H1 (cell line): ENCODE measurements at regions not wholly inside any gene's neighbourhood (a gene's known extent, or its start where the extent isn't known, plus 50 kb on each side); places are given as distances from the start of the nearest gene placed in this dataset.

Source experiments
- CTCF ChIA-PET: fragments of 300-600 bp; sonication (Branson Sonifier 250); formaldehyde crosslinking; loops from one replicate; lab custom pipeline; 2021; ENCODE audit not compliant: partially characterized antibody; lab: Charles Lee
- POLR2A ChIA-PET: fragments of 300-600 bp; sonication (Branson Sonifier 250); formaldehyde crosslinking; loops from one replicate; lab custom pipeline; 2021; ENCODE audit warnings: inconsistent platforms; ENCODE audit not compliant: partially characterized antibody; lab: Charles Lee
- DNase-seq, 2 experiments: peaks; one replicate each; pipeline versions ENCODE4 v3.0.0 to v3.0.0-alpha.2; 2010 to 2022; ENCODE audit warnings: low spot score in 2 of 2, low read depth in 1 of 2, mixed read lengths in 1 of 2
- FAIRE-seq: peaks from 2 replicates; lab custom pipeline; 2011; peaks lifted over from hg19 to GRCh38; lab: Jason Lieb, UNC
- H2AFZ ChIP-seq: 2 replicates; pipeline ENCODE4 v1.8.1; 2012; ENCODE audit warnings: low read length, inconsistent platforms
- H2AK5ac ChIP-seq: 2 replicates; pipeline ENCODE4 v1.6.1; 2013; ENCODE audit warnings: low read depth, low read length
- H2BK120ac ChIP-seq: replicated peaks from 2 replicates; pipeline ENCODE3; 2013; ENCODE audit warnings: low read depth, low read length, inconsistent platforms
- H2BK12ac ChIP-seq: 2 replicates; pipeline ENCODE4 v1.6.1; 2013; ENCODE audit warnings: low read depth, low read length
- H2BK15ac ChIP-seq: 2 replicates; pipeline ENCODE4 v1.6.1; 2013; ENCODE audit warnings: low read length
- H2BK20ac ChIP-seq: 2 replicates; pipeline ENCODE4 v1.6.1; 2013; ENCODE audit warnings: low read length
- H2BK5ac ChIP-seq: 2 replicates; pipeline ENCODE4 v1.6.1; 2013; ENCODE audit warnings: low read depth, low read length
- H3K14ac ChIP-seq: 2 replicates; pipeline ENCODE4 v1.6.1; 2013; ENCODE audit warnings: inconsistent platforms; ENCODE audit not compliant: insufficient read length
- H3K18ac ChIP-seq: 2 replicates; pipeline ENCODE4 v1.6.1; 2013; ENCODE audit warnings: low read length; ENCODE audit errors: extremely low read depth
- H3K23ac ChIP-seq: 2 replicates; pipeline ENCODE4 v1.6.1; 2013; ENCODE audit warnings: inconsistent platforms; ENCODE audit not compliant: insufficient read length
- H3K23me2 ChIP-seq: 2 replicates; pipeline ENCODE4 v1.6.1; 2013; ENCODE audit warnings: low read depth, low read length
- H3K27ac ChIP-seq: 2 replicates; pipeline ENCODE4 v1.6.1; 2011; ENCODE audit warnings: low read depth, low read length, inconsistent platforms
- H3K27me3 ChIP-seq, 4 experiments: replicated peaks in 1 of 4; 1 replicate in 1 of 4; 2 replicates in 3 of 4; pipeline versions ENCODE4 v1.6.1 to v1.8.1; 2011 to 2013; ENCODE audit warnings: low read length in 3 of 4, mild to moderate bottlenecking in 3 of 4, inconsistent platforms in 2 of 4, mixed read lengths in 2 of 4, moderate library complexity in 1 of 4; ENCODE audit not compliant: control insufficient read depth in 3 of 4, insufficient read depth in 3 of 4; ENCODE audit errors: extremely low read depth in 1 of 4
- H3K36me3 ChIP-seq, 4 experiments: 2 replicates each; pipeline versions ENCODE4 v1.6.1 to v1.8.1; 2011 to 2013; ENCODE audit warnings: mild to moderate bottlenecking in 4 of 4, low read length in 3 of 4, moderate library complexity in 2 of 4, control low read depth in 1 of 4, inconsistent platforms in 1 of 4; ENCODE audit not compliant: insufficient read depth in 4 of 4, control insufficient read depth in 2 of 4
- H3K4ac ChIP-seq: replicated peaks from 2 replicates; pipeline ENCODE3; 2013; ENCODE audit warnings: low read length, low read depth, mixed read lengths, inconsistent platforms; ENCODE audit not compliant: insufficient read length
- H3K4me1 ChIP-seq, 4 experiments: replicated peaks in 1 of 4; 1 replicate in 1 of 4; 2 replicates in 3 of 4; pipeline versions ENCODE4 v1.6.1 to v1.8.1; 2011 to 2013; ENCODE audit warnings: low read length in 3 of 4, inconsistent platforms in 2 of 4, mixed read lengths in 1 of 4; ENCODE audit not compliant: insufficient read depth in 4 of 4, control insufficient read depth in 3 of 4
- H3K4me2 ChIP-seq, 2 experiments: 2 replicates each; pipeline versions ENCODE4 v1.6.1 to v1.8.1; 2011 to 2013; ENCODE audit warnings: low read depth in 2 of 2, low read length in 2 of 2, control low read depth in 1 of 2, inconsistent platforms in 1 of 2, mild to moderate bottlenecking in 1 of 2; ENCODE audit not compliant: insufficient read depth in 1 of 2
- H3K4me3 ChIP-seq, 4 experiments: fragments of 200-600, 300-600 bp in 1 of 4; sonication (generic), shearing (Covaris generic), sonication (Bioruptor Twin) in 1 of 4; 2 replicates each; pipeline versions ENCODE4 v1.5.1 to v1.8.1; 2011 to 2016; ENCODE audit warnings: low read length in 4 of 4, low read depth in 3 of 4, control low read depth in 2 of 4, inconsistent platforms in 2 of 4, mild to moderate bottlenecking in 2 of 4, mixed read lengths in 1 of 4, moderate library complexity in 1 of 4; ENCODE audit not compliant: insufficient read depth in 2 of 4; ENCODE audit errors: extremely low read depth in 1 of 4
- H3K56ac ChIP-seq: replicated peaks from 2 replicates; pipeline ENCODE3; 2013; ENCODE audit warnings: low read depth, mild to moderate bottlenecking, mixed read lengths, low read length, inconsistent platforms; ENCODE audit not compliant: insufficient read length
- H3K79me1 ChIP-seq: 2 replicates; pipeline ENCODE4 v1.6.1; 2013; ENCODE audit warnings: low read depth, low read length, control low read depth
- H3K79me2 ChIP-seq, 2 experiments: 2 replicates each; pipeline versions ENCODE4 v1.6.1 to v1.8.1; 2012 to 2013; ENCODE audit warnings: low read length in 2 of 2, mild to moderate bottlenecking in 2 of 2, inconsistent platforms in 1 of 2; ENCODE audit not compliant: insufficient read depth in 2 of 2, control insufficient read depth in 1 of 2
- H3K9ac ChIP-seq, 4 experiments: replicated peaks in 1 of 4; 1 replicate in 1 of 4; 2 replicates in 3 of 4; pipeline versions ENCODE4 v1.6.1 to v1.8.1; 2011 to 2013; ENCODE audit warnings: low read depth in 3 of 4, low read length in 3 of 4, control low read depth in 2 of 4, mild to moderate bottlenecking in 2 of 4, moderate library complexity in 2 of 4, inconsistent platforms in 1 of 4; ENCODE audit errors: extremely low read depth in 1 of 4
- H3K9me3 ChIP-seq, 2 experiments: 2 replicates each; pipeline versions ENCODE4 v1.6.1 to v1.8.1; 2012 to 2013; ENCODE audit warnings: mild to moderate bottlenecking in 2 of 2, moderate library complexity in 2 of 2, control low read depth in 1 of 2, inconsistent platforms in 1 of 2, low read depth in 1 of 2, low read length in 1 of 2, mixed read lengths in 1 of 2; ENCODE audit not compliant: insufficient read depth in 2 of 2
- H4K20me1 ChIP-seq, 2 experiments: replicated peaks in 1 of 2; 2 replicates each; pipeline versions ENCODE3 to v1.8.1; 2011 to 2013; ENCODE audit warnings: inconsistent platforms in 2 of 2, low read length in 2 of 2, mild to moderate bottlenecking in 1 of 2; ENCODE audit not compliant: insufficient read depth in 2 of 2, control insufficient read depth in 1 of 2
- H4K5ac ChIP-seq: 2 replicates; pipeline ENCODE4 v1.6.1; 2013; ENCODE audit warnings: low read length, low read depth, mixed read lengths, inconsistent platforms; ENCODE audit not compliant: insufficient read length
- H4K8ac ChIP-seq: 2 replicates; pipeline ENCODE4 v1.8.0; 2013; ENCODE audit warnings: mild to moderate bottlenecking, moderate library complexity, low read length, inconsistent platforms; ENCODE audit not compliant: insufficient read depth; ENCODE audit errors: extremely low read depth
- H4K91ac ChIP-seq: replicated peaks from 2 replicates; pipeline ENCODE3; 2013; ENCODE audit warnings: low read length, mixed read lengths, inconsistent platforms; ENCODE audit not compliant: insufficient read length
- CEBPB ChIP-seq: IDR thresholded peaks from 2 replicates; pipeline ENCODE4 v1.6.1; 2012; ENCODE audit warnings: low read depth, low read length
- HDAC2 ChIP-seq, 2 experiments: fragments of 300-600 bp in 1 of 2; sonication (generic) in 1 of 2; IDR thresholded peaks; 2 replicates each; pipeline ENCODE4 v1.6.1; 2011 to 2012; ENCODE audit warnings: low read depth in 2 of 2, low read length in 2 of 2, mild to moderate bottlenecking in 2 of 2, moderate library complexity in 2 of 2, borderline replicate concordance in 1 of 2, inconsistent platforms in 1 of 2
- RAD21 ChIP-seq, 2 experiments: IDR thresholded peaks in 1 of 2; conservative IDR thresholded peaks in 1 of 2; 2 replicates each; pipeline ENCODE4 v1.6.1; 2011; ENCODE audit warnings: low read depth in 2 of 2, low read length in 2 of 2, improper control_type of control experiment in 1 of 2, inconsistent platforms in 1 of 2, mild to moderate bottlenecking in 1 of 2, moderate library complexity in 1 of 2
- SIN3A ChIP-seq, 2 experiments: IDR thresholded peaks in 1 of 2; conservative IDR thresholded peaks in 1 of 2; 2 replicates each; pipeline ENCODE4 v1.6.1; 2011 to 2012; ENCODE audit warnings: low read length in 2 of 2, improper control_type of control experiment in 1 of 2, low read depth in 1 of 2, mild to moderate bottlenecking in 1 of 2
- SIRT6 ChIP-seq: IDR thresholded peaks from one replicate; pipeline ENCODE4 v1.7.1; 2012; ENCODE audit warnings: low read length, inconsistent platforms
- SIX5 ChIP-seq: IDR thresholded peaks from 2 replicates; pipeline ENCODE4 v1.6.1; 2011; ENCODE audit warnings: mild to moderate bottlenecking, low read depth, low read length
- SP2 ChIP-seq: IDR thresholded peaks from 2 replicates; pipeline ENCODE4 v1.6.1; 2012; ENCODE audit warnings: mild to moderate bottlenecking, low read length, inconsistent platforms
- TEAD4 ChIP-seq: IDR thresholded peaks from 2 replicates; pipeline ENCODE4 v1.6.1; 2012; ENCODE audit warnings: low read depth, low read length, inconsistent platforms, mixed read lengths
- ZNF274 ChIP-seq: IDR thresholded peaks from 2 replicates; pipeline ENCODE4 v1.7.0; 2012; ENCODE audit warnings: low read length, borderline replicate concordance; ENCODE audit errors: extremely low read depth
- WGBS, 2 experiments: shearing (Covaris generic) in 1 of 2; methylation state at CpG; one replicate each; pipeline versions ENCODE4 v1.1.6 to v1.1.7; 2013 to 2015; ENCODE audit warnings: low lambda C conversion rate in 2 of 2, mixed read lengths in 2 of 2, inconsistent platforms in 1 of 2, low coverage in 1 of 2, missing lambda C conversion rate in 1 of 2; ENCODE audit not compliant: insufficient replicate concordance in 2 of 2, insufficient coverage in 1 of 2, insufficient read length in 1 of 2; ENCODE audit errors: extremely low coverage in 1 of 2, missing lambda C conversion rate in 1 of 2; 5-methylcytosine and 5-hydroxymethylcytosine counted together

GRCh38 chr13:50079655-50080202 lies 64.5 kb downstream of the KCNRG start:
- WGBS, 2 experiments: 19% methylated on average over 12 of the region's 12 CpGs; no CpG with 5 or more reads in 1 of the 2 experiments

More at GRCh38 chr13:50079655-50080202, 64.5 kb downstream of the KCNRG start:
- H3K79me2 ChIP-seq: peaks cover 0 to 61% of the 10 kb centered on the region in 2 experiments; a peak in 2 of 4 replicates
- POLR2A ChIA-PET: interaction anchor here (1.4 to 4.6 kb wide), 5 partner anchors 9 to 82 kb away, joined by 3 to 39 read pairs (median 6); partner anchors contain the start of gene TRIM13
- no peak overlapping the region for H3K27ac ChIP-seq
- H3K9me3 ChIP-seq: no peaks in the 10 kb centered on the region
- FAIRE-seq (no peak), DNase-seq (no peak)
- H3K4me2 ChIP-seq: peak overlapping the region; percentile 75 to 84
- no peak overlapping the region for H3K14ac ChIP-seq
- no peak overlapping the region for H3K4ac ChIP-seq
- no peak overlapping the region for H2BK15ac ChIP-seq
- peaks cover 0 to 8% (median 2%) of the 10 kb centered on the region in 4 experiments; a peak in 3 of 7 replicates for H3K4me1 ChIP-seq
- no peak overlapping the region for H4K5ac ChIP-seq
- H3K4me3 ChIP-seq: peak overlapping the region; percentile 66 to 85 (median 69); a peak in 6 of 8 replicates
- H4K91ac ChIP-seq: no peak overlapping the region
- H3K56ac ChIP-seq: no peak overlapping the region
- H3K18ac ChIP-seq: no peak overlapping the region
- no peak overlapping the region for H3K9ac ChIP-seq
- no peak overlapping the region for H4K8ac ChIP-seq
- no peak overlapping the region for H3K23ac ChIP-seq
- no peak overlapping the region for H2BK20ac ChIP-seq
- H2BK12ac ChIP-seq: no peak overlapping the region
- H2AFZ ChIP-seq: no peak overlapping the region
- peaks cover 8 to 10% of the 10 kb centered on the region in 2 experiments for H4K20me1 ChIP-seq
- no peaks in the 10 kb centered on the region for H3K36me3 ChIP-seq
- CTCF ChIA-PET: interaction anchor here (1.5 to 7.4 kb wide), 2 partner anchors 61 to 82 kb away, joined by 4 to 45 read pairs; partner anchors contain the start of gene TRIM13
- H2BK5ac ChIP-seq: no peak overlapping the region
- H3K23me2 ChIP-seq: peaks cover 15% of the 10 kb centered on the region
- no peak overlapping the region for H2AK5ac ChIP-seq
- H3K27me3 ChIP-seq: no peaks in the 10 kb centered on the region; a peak in 2 of 7 replicates
- H2BK120ac ChIP-seq: no peak overlapping the region
- H3K79me1 ChIP-seq: no peaks in the 10 kb centered on the region
- TF ChIP-seq SIN3A (conservative IDR thresholded peaks at IDR 0.05 in 1 of 2, IDR thresholded peaks at IDR 0.05 in 1 of 2; ENCODE audit: low read depth in 1 of 2, low read length in 2 of 2) (no peak), HDAC2 (IDR thresholded peaks at IDR 0.05; ENCODE audit: borderline replicate concordance in 1 of 2, low read depth in 2 of 2, low read length in 2 of 2) (no peak), ZNF274 (no peak), SIRT6 (no peak), CEBPB (no peak), TEAD4 (no peak), SIX5 (no peak), SP2 (no peak), RAD21 (IDR thresholded peaks at IDR 0.05 in 1 of 2, conservative IDR thresholded peaks at IDR 0.05 in 1 of 2; ENCODE audit: low read depth in 2 of 2, low read length in 2 of 2) (no peak)
